HEK293T (cell line): ENCODE measurements at regions not wholly inside any gene's neighbourhood (a gene's known extent, or its start where the extent isn't known, plus 50 kb on each side); places are given as distances from the start of the nearest gene placed in this dataset.
"Not testable (repeated sequence)": the region's sequence is repeated elsewhere in the genome, so short reads cannot be mapped to it uniquely, and the experiment has no call there.

ENCODE experiments used
- CTCF ChIA-PET: fragments of 350-600 bp; formaldehyde crosslinking; extraction: SDS; loops from one replicate; lab custom pipeline; 2021; ENCODE audit warnings: antibody characterized with exemption, inconsistent platforms; lab: Yijun Ruan, JAX
- POLR2A ChIA-PET: fragments of 350-600 bp; formaldehyde crosslinking; extraction: SDS; loops from one replicate; lab custom pipeline; 2020; ENCODE audit warnings: antibody characterized with exemption, inconsistent platforms; lab: Yijun Ruan, JAX
- DNase-seq: peaks from one replicate; pipeline ENCODE4 v3.0.0; 2012; ENCODE audit warnings: mixed read lengths; ENCODE audit errors: extremely low spot score
- ARNT ChIP-seq: fragments of 450-650 bp; IDR thresholded peaks from 2 replicates; pipeline ENCODE4 v1.6.1; 2017; ENCODE audit warnings: mild to moderate bottlenecking
- BHLHE40 ChIP-seq: fragments of 450-650 bp; IDR thresholded peaks from 2 replicates; pipeline ENCODE4 v1.6.1; 2016; ENCODE audit warnings: mild to moderate bottlenecking, moderate library complexity, borderline replicate concordance
- CTBP1 ChIP-seq: fragments of 450-650 bp; IDR thresholded peaks from 2 replicates; pipeline ENCODE4 v1.6.1; 2016; ENCODE audit warnings: borderline replicate concordance
- ELF4 ChIP-seq: fragments of 450-650 bp; IDR thresholded peaks from 2 replicates; pipeline ENCODE4 v1.6.1; 2017; ENCODE audit warnings: antibody characterized with exemption
- FOXA1 ChIP-seq: fragments of 450-650 bp; IDR thresholded peaks from 2 replicates; pipeline ENCODE4 v1.6.1; 2016; ENCODE audit warnings: mild to moderate bottlenecking
- FOXK2 ChIP-seq: fragments of 450-650 bp; IDR thresholded peaks from 2 replicates; pipeline ENCODE4 v1.6.1; 2016; ENCODE audit warnings: mild to moderate bottlenecking
- FOXM1 ChIP-seq: fragments of 450-650 bp; IDR thresholded peaks from 2 replicates; pipeline ENCODE4 v1.6.1; 2017; ENCODE audit warnings: mild to moderate bottlenecking, borderline replicate concordance
- HDGF ChIP-seq: fragments of 450-650 bp; IDR thresholded peaks from 2 replicates; pipeline ENCODE4 v1.6.1; 2017; ENCODE audit warnings: antibody characterized with exemption, borderline replicate concordance
- L3MBTL2 ChIP-seq: fragments of 450-650 bp; conservative IDR thresholded peaks from 2 replicates; pipeline ENCODE4 v1.6.1; 2016; ENCODE audit warnings: mild to moderate bottlenecking
- LEF1 ChIP-seq: fragments of 450-650 bp; IDR thresholded peaks from 2 replicates; pipeline ENCODE4 v1.6.1; 2017; ENCODE audit warnings: mild to moderate bottlenecking, borderline replicate concordance
- NFRKB ChIP-seq: fragments of 450-650 bp; IDR thresholded peaks from 2 replicates; pipeline ENCODE4 v1.6.1; 2016; ENCODE audit warnings: mild to moderate bottlenecking, moderate library complexity
- SP1 ChIP-seq: fragments of 450-650 bp; IDR thresholded peaks from 2 replicates; pipeline ENCODE4 v1.6.1; 2017
- SUZ12 ChIP-seq: fragments of 450-650 bp; IDR thresholded peaks from 2 replicates; pipeline ENCODE4 v1.6.1; 2016; ENCODE audit warnings: mild to moderate bottlenecking
- TARDBP ChIP-seq: fragments of 450-650 bp; IDR thresholded peaks from 2 replicates; pipeline ENCODE4 v1.6.1; 2016
- ZNF384 ChIP-seq: fragments of 450-650 bp; IDR thresholded peaks from 2 replicates; pipeline ENCODE4 v1.6.1; 2016
- TF ChIP-seq, protein P1 (sequence below): fragments of 450-650 bp; IDR thresholded peaks from 2 replicates; pipeline ENCODE4 v1.6.1; 2016

DNA sequence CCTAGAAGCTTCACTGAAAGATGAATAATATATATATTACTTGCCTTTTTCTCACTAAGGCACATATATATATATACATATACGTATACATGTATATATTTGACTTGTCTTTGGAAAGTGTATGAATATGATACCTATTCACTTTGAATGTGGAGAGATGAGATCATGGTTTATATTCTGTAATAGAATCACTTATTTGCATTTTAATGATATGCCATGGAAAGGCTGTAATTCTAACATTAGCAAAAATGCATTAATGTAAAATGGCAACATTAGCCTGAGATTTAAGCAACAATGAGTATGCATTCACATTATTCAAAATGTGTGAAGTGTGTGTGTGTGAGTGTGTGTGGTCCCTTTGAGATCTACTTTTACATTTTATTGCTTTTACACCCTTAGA is 54.5 kb upstream of the PRKD1 start:
- ChIA-PET POLR2A (no interaction called here), CTCF (no interaction called here)
- no peak for DNase-seq
- TF ChIP-seq NFRKB (no peak), FOXM1 (no peak), CTBP1 (no peak), FOXK2 (no peak), TARDBP (no peak), LEF1 (no peak), FOXA1 (no peak), HDGF (no peak), SUZ12 (no peak)
- TF ChIP-seq, protein P1, sequence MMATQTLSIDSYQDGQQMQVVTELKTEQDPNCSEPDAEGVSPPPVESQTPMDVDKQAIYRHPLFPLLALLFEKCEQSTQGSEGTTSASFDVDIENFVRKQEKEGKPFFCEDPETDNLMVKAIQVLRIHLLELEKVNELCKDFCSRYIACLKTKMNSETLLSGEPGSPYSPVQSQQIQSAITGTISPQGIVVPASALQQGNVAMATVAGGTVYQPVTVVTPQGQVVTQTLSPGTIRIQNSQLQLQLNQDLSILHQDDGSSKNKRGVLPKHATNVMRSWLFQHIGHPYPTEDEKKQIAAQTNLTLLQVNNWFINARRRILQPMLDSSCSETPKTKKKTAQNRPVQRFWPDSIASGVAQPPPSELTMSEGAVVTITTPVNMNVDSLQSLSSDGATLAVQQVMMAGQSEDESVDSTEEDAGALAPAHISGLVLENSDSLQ, result no peak

DNA sequence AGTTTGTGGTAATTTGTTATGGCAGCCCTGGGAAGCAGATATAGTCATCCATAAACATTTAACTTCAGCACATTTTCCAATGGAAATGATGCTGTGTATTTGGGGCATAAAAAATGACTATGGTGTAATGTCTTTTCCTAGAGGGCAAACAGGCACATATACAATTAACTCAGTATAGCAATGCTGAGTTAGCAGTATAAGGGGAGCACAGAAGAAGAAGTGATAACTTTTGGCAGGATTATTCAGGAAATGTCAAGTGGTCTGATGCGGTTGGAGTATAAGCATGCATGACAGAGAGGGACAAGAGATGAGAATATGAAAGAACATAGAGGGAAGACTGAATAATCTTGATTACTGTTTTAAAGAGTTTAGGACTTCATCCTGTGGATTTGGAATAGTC is 55.3 kb upstream of the PRKD1 start:
- ChIA-PET POLR2A (no interaction called here), CTCF (no interaction called here)
- TF ChIP-seq FOXA1, result no peak
- no peak for TF ChIP-seq SUZ12
- TF ChIP-seq FOXM1, result no peak
- no peak for TF ChIP-seq HDGF
- no peak for TF ChIP-seq L3MBTL2
- no peak for TF ChIP-seq BHLHE40
- TF ChIP-seq ZNF384, result no peak
- no peak for TF ChIP-seq LEF1
- TF ChIP-seq ARNT, result no peak
- no peak for TF ChIP-seq TARDBP
- TF ChIP-seq, protein P1, result no peak
- TF ChIP-seq ELF4, result no peak
- no peak for TF ChIP-seq NFRKB
- no peak for TF ChIP-seq FOXK2
- TF ChIP-seq SP1, result no peak
- no peak for TF ChIP-seq CTBP1
- no peak for DNase-seq

DNA sequence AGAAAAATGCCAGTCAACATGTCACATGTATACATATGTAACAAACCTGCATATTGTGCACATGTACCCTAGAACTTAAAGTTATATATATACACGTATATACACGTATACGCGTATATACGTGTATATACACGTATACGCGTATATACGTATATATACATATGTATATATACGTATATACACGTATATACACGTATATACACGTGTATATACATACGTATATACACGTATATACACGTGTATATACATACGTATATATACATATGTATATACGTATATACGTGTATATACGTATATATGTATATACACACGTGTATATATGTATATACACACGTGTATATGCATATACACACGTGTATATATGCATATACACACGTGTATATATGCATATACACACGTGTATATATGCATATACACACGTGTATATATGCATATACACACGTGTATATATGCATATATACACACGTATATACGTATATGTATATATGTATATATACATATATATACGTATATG is 62.8 kb upstream of the PRKD1 start:
- POLR2A ChIA-PET, DNase-seq, CTCF ChIA-PET: not testable (repeated sequence)

DNA sequence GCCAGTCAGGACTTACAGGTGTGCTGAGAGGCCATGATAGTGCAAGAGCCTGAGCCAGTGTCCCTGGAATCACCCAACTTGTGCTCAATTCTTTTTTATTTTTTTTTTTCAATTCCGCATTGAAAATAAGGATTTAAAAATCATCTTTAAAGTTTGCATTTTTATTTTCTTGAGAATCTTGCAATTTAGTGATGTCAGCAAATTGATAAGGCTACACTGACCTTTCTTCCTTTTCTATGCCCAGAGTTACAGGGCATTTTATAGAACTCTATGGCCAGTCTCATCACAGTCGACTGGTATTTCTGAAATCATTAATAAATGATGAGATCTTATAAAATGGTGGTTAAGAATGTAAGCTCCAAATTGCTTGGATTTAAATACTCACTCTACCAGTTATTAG is 63.3 kb upstream of the PRKD1 start:
- ChIA-PET POLR2A (no interaction called here), CTCF (no interaction called here)
- TF ChIP-seq SUZ12 (no peak), ELF4 (no peak), FOXK2 (no peak), LEF1 (no peak), ZNF384 (no peak), FOXA1 (no peak), SP1 (no peak), HDGF (no peak), FOXM1 (no peak), ARNT (no peak), L3MBTL2 (no peak), NFRKB (no peak), CTBP1 (no peak), TARDBP (no peak)
- TF ChIP-seq, protein P1, result no peak
- no peak for DNase-seq

DNA sequence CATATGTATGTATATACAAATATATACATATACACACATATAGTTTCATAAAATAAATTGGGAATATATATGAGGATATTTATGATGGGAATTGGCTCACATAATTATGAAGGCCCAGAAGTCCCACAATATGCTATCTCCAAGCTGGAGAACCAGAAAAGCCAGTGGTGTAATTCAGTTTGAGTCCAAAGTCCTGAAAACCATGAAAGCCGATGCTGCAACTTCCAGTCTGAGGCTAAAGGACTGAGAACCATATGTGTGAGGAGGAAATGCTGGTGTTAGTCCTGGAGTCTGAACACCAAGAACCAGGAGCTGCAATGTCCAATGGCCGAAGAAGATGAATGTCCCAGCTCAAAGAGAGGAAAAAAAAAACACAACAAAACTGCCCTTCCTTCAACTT is 65.5 kb upstream of the PRKD1 start:
- no peak for TF ChIP-seq CTBP1
- no peak for TF ChIP-seq SUZ12
- no peak for TF ChIP-seq L3MBTL2
- no peak for TF ChIP-seq FOXM1
- TF ChIP-seq TARDBP, result no peak
- no peak for TF ChIP-seq ARNT
- TF ChIP-seq BHLHE40, result no peak
- no peak for TF ChIP-seq NFRKB
- TF ChIP-seq FOXA1, result no peak
- no peak for TF ChIP-seq SP1
- TF ChIP-seq ZNF384, result no peak
- TF ChIP-seq FOXK2, result no peak
- TF ChIP-seq HDGF, result no peak
- TF ChIP-seq, protein P1, result no peak
- no peak for TF ChIP-seq LEF1
- CTCF ChIA-PET, result interaction anchor here (0.6 kb wide), 1 partner anchor 450 kb away, joined by 3 read pairs; no protein-coding TSS in a partner anchor
- no peak for DNase-seq
- POLR2A ChIA-PET, result no interaction called here

DNA sequence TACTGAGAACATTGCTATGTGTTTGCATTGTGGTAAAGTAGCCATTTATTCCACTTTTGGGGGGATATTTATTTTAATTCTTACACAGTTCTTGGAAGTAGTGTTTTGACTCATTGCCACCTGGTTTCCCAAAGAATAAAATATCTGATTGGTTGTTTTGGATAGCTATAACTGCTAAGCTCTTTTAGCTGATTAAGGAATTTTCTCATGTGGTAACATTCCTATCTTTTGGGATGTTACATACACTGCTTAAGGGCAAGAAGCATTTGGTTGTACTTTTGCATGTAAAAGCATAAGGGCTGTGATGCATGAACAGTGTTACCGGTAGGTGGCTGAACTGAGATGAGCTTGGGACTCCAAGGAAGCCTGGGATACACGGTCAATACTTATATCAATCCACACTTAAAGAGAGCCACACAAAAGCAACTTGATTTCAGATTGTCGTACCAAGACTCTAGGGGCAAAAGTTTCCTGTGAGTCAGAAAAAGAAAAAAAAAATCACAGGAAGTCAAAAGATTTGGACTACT is 71.4 kb upstream of the PRKD1 start:
- no peak for TF ChIP-seq LEF1
- TF ChIP-seq, protein P1, result no peak
- TF ChIP-seq BHLHE40, result no peak
- DNase-seq, result no peak
- ChIA-PET POLR2A (no interaction called here), CTCF (no interaction called here)
